ENCODE measurements at regions not wholly inside any gene's neighbourhood (a gene's known extent, or its start where the extent isn't known, plus 50 kb on each side); places are given as distances from the start of the nearest gene placed in this dataset.

GRCh38 chr11:91872243-91872642 is 352.4 kb upstream of the FAT3 start:
- no peak for TF ChIP-seq FOXP2 (optimal IDR thresholded peaks at IDR 0.05; ENCODE audit: borderline replicate concordance, extremely low read depth, extremely low read length, insufficient read depth)
- no peak for TF ChIP-seq TAF1 (IDR thresholded peaks at IDR 0.05; ENCODE audit: borderline replicate concordance, insufficient read depth, low read length)
- no peak for TF ChIP-seq REST (IDR thresholded peaks at IDR 0.05; ENCODE audit: insufficient read depth in 1 of 2, low read depth in 2 of 2, low read length in 2 of 2)
- no peak for TF ChIP-seq POLR2AphosphoS5 (IDR thresholded peaks at IDR 0.05; ENCODE audit: low read depth, low read length)
- no peak for TF ChIP-seq SIN3A (IDR thresholded peaks at IDR 0.05; ENCODE audit: borderline replicate concordance, insufficient read depth, low read length)

- TF ChIP-seq SIN3A (IDR thresholded peaks at IDR 0.05; ENCODE audit: borderline replicate concordance, insufficient read depth, low read length), result peak; percentile 51; the same call in 1 of the 2 replicates
- 0 out of 4 replicates have a peak, but pooled peaks of 1 of the 2 experiments have one; percentile 15 for TF ChIP-seq REST (IDR thresholded peaks at IDR 0.05; ENCODE audit: insufficient read depth in 1 of 2, low read depth in 2 of 2, low read length in 2 of 2)
- TF ChIP-seq POLR2AphosphoS5 (IDR thresholded peaks at IDR 0.05; ENCODE audit: low read depth, low read length), result no peak
- no peak for TF ChIP-seq FOXP2 (optimal IDR thresholded peaks at IDR 0.05; ENCODE audit: borderline replicate concordance, extremely low read depth, extremely low read length, insufficient read depth)
- no peak for TF ChIP-seq TAF1 (IDR thresholded peaks at IDR 0.05; ENCODE audit: borderline replicate concordance, insufficient read depth, low read length)
These were observed 352.8 kb upstream of the FAT3 start for GRCh38 chr11:91871791-91872190.

GRCh38 chr11:91871048-91871447 is 353.6 kb upstream of the FAT3 start:
- TF ChIP-seq TAF1 (IDR thresholded peaks at IDR 0.05; ENCODE audit: borderline replicate concordance, insufficient read depth, low read length), result no peak

GRCh38 chr11:91869686-91870085 is 354.9 kb upstream of the FAT3 start:
- TF ChIP-seq SIN3A (IDR thresholded peaks at IDR 0.05; ENCODE audit: borderline replicate concordance, insufficient read depth, low read length), result 0 out of 2 replicates have a peak, but pooled peaks have one; percentile 21
- no peak for TF ChIP-seq TAF1 (IDR thresholded peaks at IDR 0.05; ENCODE audit: borderline replicate concordance, insufficient read depth, low read length)

GRCh38 chr11:91866642-91867041 is 358.0 kb upstream of the FAT3 start:
- TF ChIP-seq REST (IDR thresholded peaks at IDR 0.05; ENCODE audit: insufficient read depth in 1 of 2, low read depth in 2 of 2, low read length in 2 of 2) (no peak), TAF1 (IDR thresholded peaks at IDR 0.05; ENCODE audit: borderline replicate concordance, insufficient read depth, low read length) (no peak), FOXP2 (optimal IDR thresholded peaks at IDR 0.05; ENCODE audit: borderline replicate concordance, extremely low read depth, extremely low read length, insufficient read depth) (no peak), SIN3A (IDR thresholded peaks at IDR 0.05; ENCODE audit: borderline replicate concordance, insufficient read depth, low read length) (no peak), POLR2AphosphoS5 (IDR thresholded peaks at IDR 0.05; ENCODE audit: low read depth, low read length) (no peak)

GRCh38 chr11:91860661-91861060 is 364.0 kb upstream of the FAT3 start:
- TF ChIP-seq POLR2AphosphoS5 (IDR thresholded peaks at IDR 0.05; ENCODE audit: low read depth, low read length) (no peak), SIN3A (IDR thresholded peaks at IDR 0.05; ENCODE audit: borderline replicate concordance, insufficient read depth, low read length) (no peak), TAF1 (IDR thresholded peaks at IDR 0.05; ENCODE audit: borderline replicate concordance, insufficient read depth, low read length) (no peak), FOXP2 (optimal IDR thresholded peaks at IDR 0.05; ENCODE audit: borderline replicate concordance, extremely low read depth, extremely low read length, insufficient read depth) (no peak)

- no peak for TF ChIP-seq SIN3A (IDR thresholded peaks at IDR 0.05; ENCODE audit: borderline replicate concordance, insufficient read depth, low read length)
- TF ChIP-seq REST (IDR thresholded peaks at IDR 0.05; ENCODE audit: insufficient read depth in 1 of 2, low read depth in 2 of 2, low read length in 2 of 2), result no peak
- TF ChIP-seq POLR2AphosphoS5 (IDR thresholded peaks at IDR 0.05; ENCODE audit: low read depth, low read length), result no peak
- no peak for TF ChIP-seq TAF1 (IDR thresholded peaks at IDR 0.05; ENCODE audit: borderline replicate concordance, insufficient read depth, low read length)
- TF ChIP-seq FOXP2 (optimal IDR thresholded peaks at IDR 0.05; ENCODE audit: borderline replicate concordance, extremely low read depth, extremely low read length, insufficient read depth), result no peak
These were observed 365.0 kb upstream of the FAT3 start for GRCh38 chr11:91859666-91860065.
